GM21717 (cell line): ENCODE measurements at regions not wholly inside any gene's neighbourhood (a gene's known extent, or its start where the extent isn't known, plus 50 kb on each side); places are given as distances from the start of the nearest gene placed in this dataset.

ENCODE experiments used
- ATAC-seq: cut with Tn5 transposase; IDR thresholded peaks from one replicate; pipeline ENCODE4 v1.9.1; 2021; ENCODE audit warnings: mild to moderate bottlenecking, moderate library complexity; ENCODE audit not compliant: unreplicated experiment

DNA sequence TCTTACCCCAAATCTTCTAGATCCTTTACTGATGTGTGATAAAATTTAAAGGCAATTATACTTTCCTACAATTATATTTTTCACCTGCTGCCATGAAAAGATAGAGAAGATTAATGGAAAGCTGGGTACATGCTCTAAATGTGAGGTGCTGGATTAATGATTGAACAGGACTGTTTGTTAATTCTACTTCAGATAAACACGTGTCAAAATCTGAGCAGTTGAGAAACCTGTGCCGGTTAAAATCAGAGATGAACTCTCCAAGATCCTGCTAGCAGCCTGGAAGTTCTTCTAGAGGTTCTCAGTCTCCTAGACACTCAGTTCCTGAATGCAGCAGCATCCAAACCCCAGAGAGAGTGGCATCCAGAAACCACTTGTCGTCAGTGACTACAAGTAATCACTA, 69.2 kb downstream of the INHBA start:
- no peak for ATAC-seq

GRCh38 chr7:41630741-41631140, 72.1 kb downstream of the INHBA start:
- ATAC-seq: peak; percentile 78

DNA sequence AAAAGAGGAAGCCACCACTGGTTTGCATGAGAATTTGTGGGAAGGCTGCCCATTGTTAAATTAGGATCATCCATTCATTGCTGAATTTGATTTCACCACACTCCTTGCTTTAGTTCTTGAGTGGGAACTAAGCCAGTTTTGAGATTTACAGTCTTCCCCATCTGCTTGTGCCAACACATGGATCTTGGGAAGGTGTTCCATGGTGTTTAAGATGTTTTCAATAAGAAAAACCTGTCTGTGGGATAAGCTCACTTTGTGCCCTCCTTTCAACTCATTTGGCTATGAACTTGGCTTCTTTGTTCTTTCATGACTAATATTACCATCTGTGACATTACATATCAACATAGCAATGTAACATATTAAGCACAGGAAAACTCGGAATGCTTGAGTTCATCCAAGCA, 73.2 kb downstream of the INHBA start:
- ATAC-seq: no peak

GRCh38 chr7:41628901-41629300, 74.0 kb downstream of the INHBA start:
- peak; percentile 54 for ATAC-seq

GRCh38 chr7:41627645-41628298, 75.1 kb downstream of the INHBA start:
- ATAC-seq: no peak

- ATAC-seq: no peak
Observed at GRCh38 chr7:41624818-41625217, 78.1 kb downstream of the INHBA start.

DNA sequence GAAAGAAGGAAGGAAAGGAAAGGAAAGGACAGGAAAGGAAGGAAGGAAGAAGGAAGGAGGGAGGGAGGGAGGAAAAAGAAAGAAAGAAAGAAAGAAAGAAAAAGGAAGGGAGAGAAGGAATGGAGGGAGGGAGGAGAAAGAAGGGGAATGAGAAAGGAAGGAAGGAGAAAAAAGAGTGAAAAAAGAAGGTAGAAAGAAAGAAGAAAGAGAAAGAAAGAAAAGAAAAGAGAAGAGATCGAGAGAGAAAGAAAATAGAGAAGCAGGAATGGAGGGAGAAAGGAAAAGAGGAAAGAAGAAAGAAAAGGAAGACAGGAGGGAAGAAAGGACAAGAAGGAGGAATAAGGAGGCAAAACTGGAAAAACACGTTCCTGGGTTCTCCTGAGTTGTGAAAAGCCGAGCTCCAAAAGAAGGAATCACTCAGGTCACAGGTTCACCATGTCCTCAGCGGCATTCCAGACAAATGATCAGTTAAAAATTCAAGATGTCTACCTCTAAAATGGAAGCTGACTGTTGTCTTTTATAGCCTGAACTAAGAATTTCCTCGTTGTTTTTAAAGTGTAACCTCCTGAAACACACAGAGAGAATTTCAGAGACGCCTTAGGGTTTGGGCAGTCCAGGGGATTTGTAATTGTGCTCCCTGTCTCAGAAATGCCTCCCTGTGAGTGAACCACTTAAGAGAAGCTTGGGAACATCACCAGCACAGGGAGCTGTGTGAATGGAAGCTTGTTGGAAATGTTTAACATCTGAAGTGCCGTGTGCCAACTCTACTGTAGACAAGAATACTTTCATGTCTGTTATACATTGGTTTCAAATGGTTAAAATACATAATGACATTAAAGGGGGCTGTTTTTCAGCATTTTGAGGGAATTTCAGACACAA, 80.7 kb downstream of the INHBA start:
- no peak for ATAC-seq

- no peak for ATAC-seq
Observed at GRCh38 chr7:41617987-41618386, 84.9 kb downstream of the INHBA start.

DNA sequence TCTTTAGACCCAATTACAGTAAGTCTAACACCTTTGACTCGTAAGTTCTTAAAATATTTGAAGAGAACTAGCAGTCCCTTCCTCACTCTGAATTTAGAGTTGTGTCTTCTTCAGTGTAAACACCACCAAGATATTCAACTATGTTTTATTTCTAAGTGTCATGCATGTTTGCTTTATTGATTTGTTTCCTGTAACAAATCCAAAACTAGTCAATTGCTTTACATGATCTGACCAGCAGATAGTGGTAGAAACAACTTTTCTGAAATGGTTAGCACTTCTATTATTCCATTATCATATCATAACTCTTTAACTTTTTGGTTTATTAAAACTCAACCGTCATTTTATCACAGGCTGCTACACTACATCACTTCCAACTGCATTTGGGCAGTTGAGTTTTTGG, 90.1 kb downstream of the INHBA start:
- no peak for ATAC-seq

GRCh38 chr7:41612386-41612785, 90.5 kb downstream of the INHBA start:
- ATAC-seq: no peak

- no peak for ATAC-seq
Observed at GRCh38 chr7:41608447-41608846, 94.4 kb downstream of the INHBA start.

DNA sequence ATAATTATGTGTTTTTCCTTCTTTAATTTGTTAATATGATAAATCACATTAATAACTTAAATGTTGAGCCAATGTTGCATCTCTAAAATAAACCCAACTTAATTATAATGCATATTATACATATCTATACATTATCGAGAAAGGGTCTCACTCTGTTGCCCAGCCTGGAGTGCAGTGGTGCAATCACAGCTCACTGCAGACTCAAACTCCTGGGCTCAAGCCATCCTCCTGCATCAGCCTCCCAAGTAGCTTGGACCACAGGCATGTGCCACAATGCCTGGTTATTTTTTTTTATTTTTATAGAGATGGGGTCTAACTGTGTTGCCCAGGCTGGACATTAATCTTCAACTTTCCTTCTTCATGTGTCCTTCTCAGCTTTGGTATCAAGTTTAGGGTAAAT, 98.9 kb downstream of the INHBA start:
- no peak for ATAC-seq

DNA sequence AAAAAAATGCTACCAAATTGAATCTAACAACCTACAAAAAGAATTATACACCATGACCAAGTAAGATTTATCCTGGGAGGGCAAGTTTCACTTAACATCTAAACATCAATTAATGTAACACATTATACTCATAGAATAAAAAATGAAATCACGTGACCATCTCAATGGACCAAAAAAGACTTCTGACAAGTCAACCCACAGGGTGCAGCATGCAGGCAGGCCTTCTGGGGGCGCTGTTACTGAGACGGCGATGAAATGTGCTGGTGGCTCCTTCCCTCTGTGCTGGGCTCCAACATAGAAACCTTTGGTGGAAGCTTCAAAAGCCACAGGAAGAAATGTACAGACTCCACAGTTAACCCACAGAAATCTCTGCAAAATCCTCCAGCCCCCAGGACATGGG, 103.1 kb downstream of the INHBA start:
- no peak for ATAC-seq

DNA sequence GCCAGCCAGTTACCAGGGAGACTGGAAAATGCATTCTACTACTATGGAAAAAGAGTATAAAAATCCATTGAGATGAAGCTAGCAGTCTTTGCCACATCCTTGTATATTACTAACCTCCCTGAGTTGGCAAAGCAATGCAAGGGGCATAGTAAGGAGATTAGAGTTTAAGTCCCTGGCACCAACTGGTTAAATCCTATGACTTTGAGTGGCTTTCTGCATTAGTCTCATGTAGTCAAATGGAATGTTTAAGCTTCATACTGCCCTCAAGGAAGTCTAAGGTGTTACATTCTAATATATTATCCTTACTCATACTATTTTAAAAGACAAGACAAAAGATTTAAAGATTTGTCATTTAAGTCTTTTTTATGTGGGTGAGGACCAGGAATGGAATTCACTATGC, 110.1 kb downstream of the INHBA start:
- no peak for ATAC-seq

GRCh38 chr7:41592236-41592635, 110.7 kb downstream of the INHBA start:
- no peak for ATAC-seq

GRCh38 chr7:41590986-41591385, 111.9 kb downstream of the INHBA start:
- ATAC-seq: no peak

DNA sequence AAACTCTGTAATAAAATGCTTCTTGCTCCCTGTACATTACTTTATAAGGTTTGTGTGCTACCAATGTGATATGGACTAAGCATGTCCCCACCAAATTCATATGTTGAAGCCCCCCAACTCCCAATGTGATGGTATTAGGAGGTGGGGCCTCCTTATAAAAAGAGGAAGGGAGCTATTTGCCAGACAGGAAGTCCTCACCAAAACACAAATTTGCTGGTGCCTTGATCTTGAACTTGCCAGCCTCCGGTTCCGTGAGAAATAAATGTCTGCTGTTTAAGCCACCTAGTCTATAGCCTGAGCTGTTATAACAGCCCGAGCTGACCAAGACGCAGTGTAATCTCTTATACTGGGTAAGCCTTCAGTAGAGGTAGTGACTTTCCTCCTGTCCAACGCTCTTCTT, 114.5 kb downstream of the INHBA start:
- no peak for ATAC-seq

GRCh38 chr7:41586931-41587640, 115.8 kb downstream of the INHBA start:
- ATAC-seq: no peak

DNA sequence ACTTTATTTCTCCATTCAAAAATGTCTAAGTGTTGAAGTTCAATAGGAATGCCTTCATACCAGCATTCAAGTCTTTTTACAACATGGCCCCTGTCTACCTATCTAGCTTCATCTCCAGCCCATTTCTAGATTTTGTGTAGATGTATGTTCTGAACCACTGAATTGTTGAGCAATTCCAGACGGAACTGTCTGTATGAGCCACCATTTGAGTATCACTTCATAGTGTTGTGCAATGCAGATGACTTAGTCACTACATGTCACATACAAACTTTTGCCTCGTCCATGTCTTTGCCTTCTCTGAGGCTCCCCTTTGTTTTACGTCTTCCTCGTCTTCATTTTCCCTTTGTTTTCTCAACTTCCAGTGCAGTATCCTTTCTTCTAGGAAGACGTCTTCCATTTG, 118.1 kb downstream of the INHBA start:
- no peak for ATAC-seq

GRCh38 chr7:41582116-41582515, 120.8 kb downstream of the INHBA start:
- ATAC-seq: no peak

- ATAC-seq: no peak
Observed at GRCh38 chr7:41581041-41581440, 121.8 kb downstream of the INHBA start.
